ENCODE measurements at regions not wholly inside any gene's neighbourhood (a gene's known extent, or its start where the extent isn't known, plus 50 kb on each side); places are given as distances from the start of the nearest gene placed in this dataset.

GRCh38 chr12:97223419-97223818, 239.2 kb upstream of the RMST start:
- TF ChIP-seq POLR2A (IDR thresholded peaks at IDR 0.05) (no peak), CTCF (IDR thresholded peaks at IDR 0.05) (no peak)

Data from esophagus squamous epithelium (tissue), 4 donors.